CD4-positive, alpha-beta T cell (primary cell): ENCODE measurements at regions not wholly inside any gene's neighbourhood (a gene's known extent, or its start where the extent isn't known, plus 50 kb on each side); places are given as distances from the start of the nearest gene placed in this dataset.

ENCODE experiments used
- ATAC-seq: fragments of 200-7000 bp; cut with Tn5 transposase; one replicate; pipeline ENCODE4 v1.10.0; 2022; ENCODE audit warnings: mild to moderate bottlenecking; ENCODE audit not compliant: poor library complexity
- CTCF ChIA-PET: fragments of 350-600 bp; sonication (Branson Sonifier 250); formaldehyde crosslinking; loops from one replicate; lab custom pipeline; 2021; ENCODE audit warnings: antibody characterized with exemption, inconsistent platforms; lab: Charles Lee
- POLR2A ChIA-PET: fragments of 350-600 bp; sonication (Branson Sonifier 250); formaldehyde crosslinking; loops from one replicate; lab custom pipeline; 2021; ENCODE audit warnings: antibody characterized with exemption, inconsistent platforms; lab: Charles Lee
- DNase-seq, 14 experiments: peaks; one replicate each; pipeline ENCODE4 v3.0.0-alpha.2; 2013 to 2020; ENCODE audit warnings: mixed read lengths in 2 of 14
- H3K27ac ChIP-seq, 2 donors: one replicate each; pipeline versions ENCODE4 v1.5.1 to v1.7.0; 2013; ENCODE audit warnings: low read length in 2 of 2, low read depth in 1 of 2, mild to moderate bottlenecking in 1 of 2
- H3K27me3 ChIP-seq, 2 experiments: 1 replicate in 1 of 2; 2 replicates in 1 of 2; pipeline versions ENCODE4 v1.6.1 to v1.7.0; 2013; ENCODE audit warnings: low read length in 2 of 2, control low read depth in 1 of 2, mild to moderate bottlenecking in 1 of 2, moderate library complexity in 1 of 2; ENCODE audit not compliant: insufficient read depth in 2 of 2, control insufficient read depth in 1 of 2
- H3K36me3 ChIP-seq: one replicate; pipeline ENCODE4 v1.6.1; 2013; ENCODE audit warnings: low read length, control low read depth; ENCODE audit not compliant: insufficient read depth
- H3K4me1 ChIP-seq: one replicate; pipeline ENCODE4 v1.6.1; 2013; ENCODE audit warnings: low read length, control low read depth; ENCODE audit not compliant: insufficient read depth
- H3K4me3 ChIP-seq: one replicate; pipeline ENCODE4 v1.5.1; 2013; ENCODE audit warnings: mild to moderate bottlenecking, low read length, moderate library complexity
- H3K9me3 ChIP-seq, 2 experiments: 1 replicate in 1 of 2; 2 replicates in 1 of 2; pipeline versions ENCODE4 v1.6.1 to v1.7.0; 2013; ENCODE audit warnings: low read length in 2 of 2, mild to moderate bottlenecking in 2 of 2, control low read depth in 1 of 2, moderate library complexity in 1 of 2; ENCODE audit not compliant: control insufficient read depth in 1 of 2, insufficient read depth in 1 of 2
- H3K27ac Mint-ChIP-seq: one replicate; pipeline ENCODE4 v1.8.0; 2020; ENCODE audit warnings: mixed read lengths
- H3K27me3 Mint-ChIP-seq: one replicate; pipeline ENCODE4 v1.8.0; 2021; ENCODE audit warnings: mixed read lengths
- H3K36me3 Mint-ChIP-seq: one replicate; pipeline ENCODE4 v1.8.0; 2021; ENCODE audit warnings: low read depth, mixed read lengths
- H3K4me1 Mint-ChIP-seq: one replicate; pipeline ENCODE4 v1.8.0; 2021; ENCODE audit warnings: low read depth, mixed read lengths
- H3K4me3 Mint-ChIP-seq: one replicate; pipeline ENCODE4 v1.8.0; 2020; ENCODE audit warnings: mild to moderate bottlenecking, mixed read lengths
- H3K9me3 Mint-ChIP-seq: one replicate; pipeline ENCODE4 v1.8.0; 2020; ENCODE audit warnings: mixed read lengths
- CTCF ChIP-seq: fragments of 200-600 bp; IDR thresholded peaks from one replicate; pipeline ENCODE4 v1.8.0; 2022; ENCODE audit warnings: antibody characterized with exemption, mild to moderate bottlenecking
- intact Hi-C, 2 experiments: fragments of 100-400 bp; cut with DNase I in 1 of 2; cut with micrococcal nuclease in 1 of 2; formaldehyde crosslinking; loops; one replicate each; pipeline versions ENCODE4 v1.15.1 to v1.9.0; 2023 to 2025; cut with DNase I, micrococcal nuclease

- H3K9me3 Mint-ChIP-seq: no peaks in the 10 kb centered on the region
- ChIA-PET POLR2A (no interaction called here), CTCF (no interaction called here)
- Histone ChIP-seq H3K4me3 (no peak overlapping the region), H3K36me3 (no peaks in the 10 kb centered on the region), H3K9me3 (peaks cover 0 to 16% of the 10 kb centered on the region in 2 experiments), H3K27ac (no peak overlapping the region), H3K4me1 (no peaks in the 10 kb centered on the region), H3K27me3 (no peaks in the 10 kb centered on the region)
- H3K4me1 Mint-ChIP-seq: no peaks in the 10 kb centered on the region
- H3K36me3 Mint-ChIP-seq: no peaks in the 10 kb centered on the region
- no peaks in the 10 kb centered on the region for H3K27me3 Mint-ChIP-seq
- no peak for TF ChIP-seq CTCF
- ATAC-seq (no peak), DNase-seq (no peak)
- H3K4me3 Mint-ChIP-seq: no peak overlapping the region
- intact Hi-C loops: no loop called here
- H3K27ac Mint-ChIP-seq: no peak overlapping the region
Measured at GRCh38 chr22:48644997-48645396, 1182.7 kb downstream of the BRD1 start.

- DNase-seq: no peak
- intact Hi-C loops: no loop called here
- POLR2A ChIA-PET: no interaction called here
- peaks cover 0 to 16% of the 10 kb centered on the region in 2 experiments for H3K9me3 ChIP-seq
- Mint-ChIP-seq H3K4me3 (no peak overlapping the region), H3K27ac (no peak overlapping the region), H3K27me3 (no peaks in the 10 kb centered on the region), H3K9me3 (no peaks in the 10 kb centered on the region), H3K36me3 (no peaks in the 10 kb centered on the region), H3K4me1 (no peaks in the 10 kb centered on the region)
- no peak overlapping the region for H3K27ac ChIP-seq
- CTCF ChIA-PET: no interaction called here
- no peak overlapping the region for H3K4me3 ChIP-seq
- no peak for ATAC-seq
- no peaks in the 10 kb centered on the region for H3K4me1 ChIP-seq
- TF ChIP-seq CTCF: no peak
- H3K36me3 ChIP-seq: no peaks in the 10 kb centered on the region
- H3K27me3 ChIP-seq: no peaks in the 10 kb centered on the region
Measured at GRCh38 chr22:48644108-48644507, 1183.6 kb downstream of the BRD1 start.

GRCh38 chr22:48643066-48643731, 1184.5 kb downstream of the BRD1 start:
- CTCF ChIA-PET: no interaction called here

More at GRCh38 chr22:48643066-48643731, 1184.5 kb downstream of the BRD1 start:
- ATAC-seq: no peak
- no peaks in the 10 kb centered on the region for H3K27me3 Mint-ChIP-seq
- TF ChIP-seq CTCF: no peak
- H3K27ac Mint-ChIP-seq: no peak overlapping the region
- H3K4me3 Mint-ChIP-seq: no peak overlapping the region
- H3K4me1 Mint-ChIP-seq: no peaks in the 10 kb centered on the region
- H3K36me3 Mint-ChIP-seq: no peaks in the 10 kb centered on the region
- H3K4me1 ChIP-seq: no peaks in the 10 kb centered on the region
- H3K9me3 Mint-ChIP-seq: no peaks in the 10 kb centered on the region
- no peak for DNase-seq
- no peaks in the 10 kb centered on the region for H3K36me3 ChIP-seq
- H3K9me3 ChIP-seq: peaks cover 0 to 16% of the 10 kb centered on the region in 2 experiments
- POLR2A ChIA-PET: no interaction called here
- H3K4me3 ChIP-seq: no peak overlapping the region
- H3K27ac ChIP-seq: no peak overlapping the region
- no peaks in the 10 kb centered on the region for H3K27me3 ChIP-seq
- intact Hi-C loops: no loop called here
